ENCODE measurements at regions not wholly inside any gene's neighbourhood (a gene's known extent, or its start where the extent isn't known, plus 50 kb on each side); places are given as distances from the start of the nearest gene placed in this dataset.

GRCh38 chr1:192418552-192419285 lies 101.9 kb downstream of the RGS21 start:
- in situ Hi-C loops (cut with MboI; ENCODE audit: low sequenced_read_pairs) = no loop called here

GRCh38 chr1:192430644-192431043 lies 113.9 kb downstream of the RGS21 start:
- in situ Hi-C loops (cut with MboI; ENCODE audit: low sequenced_read_pairs) = no loop called here

- in situ Hi-C loops (cut with MboI; ENCODE audit: low sequenced_read_pairs) = no loop called here
Observed at GRCh38 chr1:192435704-192436103, 118.9 kb downstream of the RGS21 start.

- in situ Hi-C loops (cut with MboI; ENCODE audit: low sequenced_read_pairs) = no loop called here
Observed at GRCh38 chr1:192436441-192437078, 119.8 kb downstream of the RGS21 start.

GRCh38 chr1:192438737-192439136 lies 121.9 kb downstream of the RGS21 start:
- in situ Hi-C loops (cut with MboI; ENCODE audit: low sequenced_read_pairs) = no loop called here

- in situ Hi-C loops (cut with MboI; ENCODE audit: low sequenced_read_pairs) = no loop called here
Observed at GRCh38 chr1:192439373-192440025, 122.7 kb downstream of the RGS21 start.

- in situ Hi-C loops (cut with MboI; ENCODE audit: low sequenced_read_pairs) = no loop called here
Observed at GRCh38 chr1:192441492-192441891, 124.7 kb downstream of the RGS21 start.

- in situ Hi-C loops (cut with MboI; ENCODE audit: low sequenced_read_pairs) = no loop called here
Observed at GRCh38 chr1:192442736-192443135, 125.9 kb downstream of the RGS21 start.

GRCh38 chr1:192443616-192444015 lies 126.8 kb downstream of the RGS21 start:
- in situ Hi-C loops (cut with MboI; ENCODE audit: low sequenced_read_pairs) = no loop called here

GRCh38 chr1:192445241-192445640 lies 128.4 kb downstream of the RGS21 start:
- in situ Hi-C loops (cut with MboI; ENCODE audit: low sequenced_read_pairs) = no loop called here

- in situ Hi-C loops (cut with MboI; ENCODE audit: low sequenced_read_pairs) = no loop called here
Observed at GRCh38 chr1:192445839-192446489, 129.2 kb downstream of the RGS21 start.

- in situ Hi-C loops (cut with MboI; ENCODE audit: low sequenced_read_pairs) = no loop called here
Observed at GRCh38 chr1:192448026-192448578, 127.5 kb upstream of the RGS1 start.

GRCh38 chr1:192453360-192453992 lies 122.1 kb upstream of the RGS1 start:
- in situ Hi-C loops (cut with MboI; ENCODE audit: low sequenced_read_pairs) = loop anchor here (25.0 kb wide), 1 partner anchor 559 kb away; no protein-coding TSS in a partner anchor

- in situ Hi-C loops (cut with MboI; ENCODE audit: low sequenced_read_pairs) = loop anchor here (25.0 kb wide), 1 partner anchor 553 kb away; no protein-coding TSS in a partner anchor
Observed at GRCh38 chr1:192459467-192459866, 116.1 kb upstream of the RGS1 start.

GRCh38 chr1:192461684-192462083 lies 113.9 kb upstream of the RGS1 start:
- in situ Hi-C loops (cut with MboI; ENCODE audit: low sequenced_read_pairs) = loop anchor here (25.0 kb wide), 1 partner anchor 551 kb away; no protein-coding TSS in a partner anchor

GRCh38 chr1:192462616-192463015 lies 113.0 kb upstream of the RGS1 start:
- in situ Hi-C loops (cut with MboI; ENCODE audit: low sequenced_read_pairs) = loop anchor here (25.0 kb wide), 1 partner anchor 550 kb away; no protein-coding TSS in a partner anchor

GRCh38 chr1:192463661-192464060 lies 111.9 kb upstream of the RGS1 start:
- in situ Hi-C loops (cut with MboI; ENCODE audit: low sequenced_read_pairs) = loop anchor here (25.0 kb wide), 1 partner anchor 549 kb away; no protein-coding TSS in a partner anchor

- in situ Hi-C loops (cut with MboI; ENCODE audit: low sequenced_read_pairs) = loop anchor here (25.0 kb wide), 1 partner anchor 547 kb away; no protein-coding TSS in a partner anchor
Observed at GRCh38 chr1:192465221-192465620, 110.4 kb upstream of the RGS1 start.

GRCh38 chr1:192474080-192474683 lies 101.4 kb upstream of the RGS1 start:
- in situ Hi-C loops (cut with MboI; ENCODE audit: low sequenced_read_pairs) = loop anchor here (25.0 kb wide), 1 partner anchor 538 kb away; no protein-coding TSS in a partner anchor

- in situ Hi-C loops (cut with MboI; ENCODE audit: low sequenced_read_pairs) = loop anchor here (25.0 kb wide), 1 partner anchor 137 kb away; no protein-coding TSS in a partner anchor
Observed at GRCh38 chr1:192475329-192475728, 100.2 kb upstream of the RGS1 start.

Measured in HL-60/S4 treated with phorbol 12-myristate 13-acetate at 8.2 ng/mL for 4 days and 3 days (cell line).